Omental fat pad (tissue), 3 donors: ENCODE measurements at regions not wholly inside any gene's neighbourhood (a gene's known extent, or its start where the extent isn't known, plus 50 kb on each side); places are given as distances from the start of the nearest gene placed in this dataset.

Source experiments
- ATAC-seq: fragments of 150-250 bp; one replicate; pipeline ENCODE4 v1.9.1; 2016; ENCODE audit warnings: mild to moderate bottlenecking, moderate library complexity; ENCODE audit not compliant: low FRiP score
- DNase-seq: peaks from one replicate; pipeline ENCODE4 v3.0.0-alpha.2; 2019; ENCODE audit warnings: low spot score
- TF ChIP-seq, protein P1 (sequence below), 3 donors: fragments of 450-650 bp; IDR thresholded peaks; one replicate each; pipeline ENCODE4 v1.5.1; 2016 to 2017; ENCODE audit warnings: antibody characterized with exemption in 3 of 3, mild to moderate bottlenecking in 3 of 3, moderate library complexity in 2 of 3

DNA sequence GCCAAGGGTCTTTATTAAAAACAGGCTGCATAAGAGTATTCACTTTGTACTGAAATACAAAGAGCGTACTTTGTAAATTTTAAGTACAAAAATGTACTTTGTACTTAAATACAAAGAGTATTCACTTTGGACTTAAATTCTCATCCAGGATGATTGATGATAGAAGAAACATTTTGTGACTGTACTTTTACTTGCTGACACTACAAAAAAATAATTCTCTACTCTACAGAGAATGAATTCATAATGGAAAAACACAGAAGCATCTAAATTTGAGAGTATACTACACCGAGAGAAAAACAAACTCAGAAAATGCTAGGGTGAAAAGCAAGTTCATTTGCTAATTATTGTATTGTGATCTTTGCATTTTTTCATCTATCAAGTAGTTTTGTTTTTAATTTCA is 54.4 kb upstream of the STXBP5 start:
- TF ChIP-seq, protein P1, sequence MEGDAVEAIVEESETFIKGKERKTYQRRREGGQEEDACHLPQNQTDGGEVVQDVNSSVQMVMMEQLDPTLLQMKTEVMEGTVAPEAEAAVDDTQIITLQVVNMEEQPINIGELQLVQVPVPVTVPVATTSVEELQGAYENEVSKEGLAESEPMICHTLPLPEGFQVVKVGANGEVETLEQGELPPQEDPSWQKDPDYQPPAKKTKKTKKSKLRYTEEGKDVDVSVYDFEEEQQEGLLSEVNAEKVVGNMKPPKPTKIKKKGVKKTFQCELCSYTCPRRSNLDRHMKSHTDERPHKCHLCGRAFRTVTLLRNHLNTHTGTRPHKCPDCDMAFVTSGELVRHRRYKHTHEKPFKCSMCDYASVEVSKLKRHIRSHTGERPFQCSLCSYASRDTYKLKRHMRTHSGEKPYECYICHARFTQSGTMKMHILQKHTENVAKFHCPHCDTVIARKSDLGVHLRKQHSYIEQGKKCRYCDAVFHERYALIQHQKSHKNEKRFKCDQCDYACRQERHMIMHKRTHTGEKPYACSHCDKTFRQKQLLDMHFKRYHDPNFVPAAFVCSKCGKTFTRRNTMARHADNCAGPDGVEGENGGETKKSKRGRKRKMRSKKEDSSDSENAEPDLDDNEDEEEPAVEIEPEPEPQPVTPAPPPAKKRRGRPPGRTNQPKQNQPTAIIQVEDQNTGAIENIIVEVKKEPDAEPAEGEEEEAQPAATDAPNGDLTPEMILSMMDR (IDR thresholded peaks at IDR 0.05): no peak
- ATAC-seq (no peak), DNase-seq (no peak)

DNA sequence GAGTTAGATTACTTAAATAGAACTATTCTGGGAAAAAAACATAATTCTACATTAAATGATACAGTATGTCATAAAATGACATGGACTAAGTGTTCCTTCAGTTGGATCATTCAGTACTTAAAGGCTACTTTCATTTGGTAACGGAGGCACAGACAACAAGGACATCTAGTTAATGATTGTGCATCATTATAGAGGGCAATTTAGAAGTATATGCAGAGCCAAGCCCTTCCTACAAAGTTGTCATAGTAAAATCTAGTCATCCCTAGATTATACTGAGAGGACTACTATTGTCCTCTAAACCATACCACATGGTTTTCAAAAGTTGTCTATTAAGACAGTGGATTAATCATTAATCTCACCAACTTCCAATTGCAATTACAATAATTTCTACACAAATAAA is 53.9 kb upstream of the STXBP5 start:
- no peak for DNase-seq
- no peak for ATAC-seq
- TF ChIP-seq, protein P1 (IDR thresholded peaks at IDR 0.05): no peak
